ENCODE measurements at regions not wholly inside any gene's neighbourhood (a gene's known extent, or its start where the extent isn't known, plus 50 kb on each side); places are given as distances from the start of the nearest gene placed in this dataset.
"Not testable (repeated sequence)": the region's sequence is repeated elsewhere in the genome, so short reads cannot be mapped to it uniquely, and the experiment has no call there.

GRCh38 chr5:36526537-36526936 lies 79.9 kb upstream of the SLC1A3 start:
- no peaks in the 10 kb centered on the region for H3K36me3 Mint-ChIP-seq (ENCODE audit: low read depth)
- no peak for DNase-seq
- H3K27ac Mint-ChIP-seq: no peak overlapping the region
- no peak overlapping the region for H3K4me3 Mint-ChIP-seq
- no peaks in the 10 kb centered on the region for H3K9me3 Mint-ChIP-seq
- H3K27me3 Mint-ChIP-seq (ENCODE audit: low read depth): peaks cover 5% of the 10 kb centered on the region
- no peaks in the 10 kb centered on the region for H3K4me1 Mint-ChIP-seq (ENCODE audit: low read depth)
- intact Hi-C loops (cut with micrococcal nuclease): no loop called here
- CTCF ChIA-PET: no interaction called here

GRCh38 chr5:36528588-36528987 lies 77.8 kb upstream of the SLC1A3 start:
- intact Hi-C loops (cut with micrococcal nuclease): no loop called here
- Mint-ChIP-seq H3K4me1 (ENCODE audit: low read depth) (no peaks in the 10 kb centered on the region), H3K27me3 (ENCODE audit: low read depth) (peaks cover 5% of the 10 kb centered on the region), H3K4me3 (no peak overlapping the region), H3K36me3 (ENCODE audit: low read depth) (no peaks in the 10 kb centered on the region), H3K9me3 (no peaks in the 10 kb centered on the region), H3K27ac (no peak overlapping the region)
- CTCF ChIA-PET: interaction anchor here (0.7 kb wide), 1 partner anchor 112 kb away, joined by 3 read pairs; no protein-coding TSS in a partner anchor
- no peak for DNase-seq

GRCh38 chr5:36529142-36529541 lies 77.3 kb upstream of the SLC1A3 start:
- no peak overlapping the region for H3K27ac Mint-ChIP-seq
- peaks cover 5% of the 10 kb centered on the region for H3K27me3 Mint-ChIP-seq (ENCODE audit: low read depth)
- CTCF ChIA-PET: interaction anchor here (0.7 kb wide), 1 partner anchor 112 kb away, joined by 3 read pairs; no protein-coding TSS in a partner anchor
- H3K4me3 Mint-ChIP-seq: no peak overlapping the region
- H3K36me3 Mint-ChIP-seq (ENCODE audit: low read depth): no peaks in the 10 kb centered on the region
- no peaks in the 10 kb centered on the region for H3K9me3 Mint-ChIP-seq
- no peaks in the 10 kb centered on the region for H3K4me1 Mint-ChIP-seq (ENCODE audit: low read depth)
- intact Hi-C loops (cut with micrococcal nuclease): no loop called here
- DNase-seq: no peak

GRCh38 chr5:36530215-36530614 lies 76.2 kb upstream of the SLC1A3 start:
- CTCF ChIA-PET: no interaction called here
- Mint-ChIP-seq H3K4me3 (no peak overlapping the region), H3K4me1 (ENCODE audit: low read depth) (no peaks in the 10 kb centered on the region), H3K27me3 (ENCODE audit: low read depth) (peaks cover 5% of the 10 kb centered on the region), H3K9me3 (no peaks in the 10 kb centered on the region), H3K36me3 (ENCODE audit: low read depth) (no peaks in the 10 kb centered on the region), H3K27ac (no peak overlapping the region)
- no peak for DNase-seq
- intact Hi-C loops (cut with micrococcal nuclease): no loop called here

- Mint-ChIP-seq H3K4me3 (no peak overlapping the region), H3K9me3 (no peaks in the 10 kb centered on the region), H3K4me1 (ENCODE audit: low read depth) (no peaks in the 10 kb centered on the region), H3K36me3 (ENCODE audit: low read depth) (no peaks in the 10 kb centered on the region), H3K27ac (no peak overlapping the region), H3K27me3 (ENCODE audit: low read depth) (peaks cover 5% of the 10 kb centered on the region)
- CTCF ChIA-PET: no interaction called here
- intact Hi-C loops (cut with micrococcal nuclease): no loop called here
- DNase-seq: no peak
Measured at GRCh38 chr5:36531401-36531800, 75.0 kb upstream of the SLC1A3 start.

GRCh38 chr5:36535378-36535777 lies 71.0 kb upstream of the SLC1A3 start:
- CTCF ChIA-PET: interaction anchor here (1.1 kb wide), 1 partner anchor 158 kb away, joined by 3 read pairs; no protein-coding TSS in a partner anchor
- Mint-ChIP-seq H3K27ac (no peak overlapping the region), H3K4me1 (ENCODE audit: low read depth) (no peaks in the 10 kb centered on the region), H3K9me3 (no peaks in the 10 kb centered on the region), H3K4me3 (no peak overlapping the region), H3K36me3 (ENCODE audit: low read depth) (no peaks in the 10 kb centered on the region), H3K27me3 (ENCODE audit: low read depth) (peaks cover 3% of the 10 kb centered on the region)
- DNase-seq: no peak
- intact Hi-C loops (cut with micrococcal nuclease): no loop called here

GRCh38 chr5:36535859-36536615 lies 70.4 kb upstream of the SLC1A3 start:
- intact Hi-C loops (cut with micrococcal nuclease): no loop called here
- DNase-seq: no peak
- Mint-ChIP-seq H3K36me3 (ENCODE audit: low read depth) (no peaks in the 10 kb centered on the region), H3K9me3 (no peaks in the 10 kb centered on the region), H3K27ac (no peak overlapping the region), H3K4me3 (no peak overlapping the region), H3K4me1 (ENCODE audit: low read depth) (no peaks in the 10 kb centered on the region), H3K27me3 (ENCODE audit: low read depth) (peaks cover 3% of the 10 kb centered on the region)
- CTCF ChIA-PET: no interaction called here

- Mint-ChIP-seq H3K36me3 (ENCODE audit: low read depth) (no peaks in the 10 kb centered on the region), H3K4me1 (ENCODE audit: low read depth) (no peaks in the 10 kb centered on the region), H3K4me3 (no peak overlapping the region), H3K27ac (no peak overlapping the region), H3K9me3 (no peaks in the 10 kb centered on the region), H3K27me3 (ENCODE audit: low read depth) (peaks cover 3% of the 10 kb centered on the region)
- no peak for DNase-seq
- CTCF ChIA-PET: interaction anchor here (0.6 kb wide), 1 partner anchor 359 kb away, joined by 6 read pairs; no protein-coding TSS in a partner anchor
- intact Hi-C loops (cut with micrococcal nuclease): no loop called here
Measured at GRCh38 chr5:36536616-36537005, 69.8 kb upstream of the SLC1A3 start.

GRCh38 chr5:36537724-36538123 lies 68.7 kb upstream of the SLC1A3 start:
- no peaks in the 10 kb centered on the region for H3K36me3 Mint-ChIP-seq (ENCODE audit: low read depth)
- CTCF ChIA-PET: interaction anchor here (0.6 kb wide), 1 partner anchor 22 kb away, joined by 3 read pairs; no protein-coding TSS in a partner anchor

GRCh38 chr5:36552651-36553393 lies 53.6 kb upstream of the SLC1A3 start:
- intact Hi-C loops (cut with micrococcal nuclease): no loop called here
- Mint-ChIP-seq H3K4me3 (no peak overlapping the region), H3K9me3 (peaks cover 4% of the 10 kb centered on the region), H3K27me3 (ENCODE audit: low read depth) (no peaks in the 10 kb centered on the region), H3K4me1 (ENCODE audit: low read depth) (no peaks in the 10 kb centered on the region), H3K27ac (no peak overlapping the region), H3K36me3 (ENCODE audit: low read depth) (no peaks in the 10 kb centered on the region)
- no peak for DNase-seq
- CTCF ChIA-PET: no interaction called here

More at GRCh38 chr5:36537724-36538123, 68.7 kb upstream of the SLC1A3 start:
- no peak for DNase-seq
- peaks cover 3% of the 10 kb centered on the region for H3K27me3 Mint-ChIP-seq (ENCODE audit: low read depth)
- H3K4me1 Mint-ChIP-seq (ENCODE audit: low read depth): no peaks in the 10 kb centered on the region
- intact Hi-C loops (cut with micrococcal nuclease): no loop called here
- no peaks in the 10 kb centered on the region for H3K9me3 Mint-ChIP-seq
- H3K27ac Mint-ChIP-seq: no peak overlapping the region
- H3K4me3 Mint-ChIP-seq: no peak overlapping the region

- intact Hi-C loops (cut with micrococcal nuclease); H3K9me3 Mint-ChIP-seq; H3K4me3 Mint-ChIP-seq: not testable (repeated sequence)
Measured at GRCh38 chr5:36555035-36555434, 51.4 kb upstream of the SLC1A3 start.

More at GRCh38 chr5:36555035-36555434, 51.4 kb upstream of the SLC1A3 start:
- H3K27ac Mint-ChIP-seq; H3K4me1 Mint-ChIP-seq (ENCODE audit: low read depth); DNase-seq; H3K36me3 Mint-ChIP-seq (ENCODE audit: low read depth); CTCF ChIA-PET; H3K27me3 Mint-ChIP-seq (ENCODE audit: low read depth): not testable (repeated sequence)
